Upper lobe of left lung (tissue), 4 donors: ENCODE measurements at regions not wholly inside any gene's neighbourhood (a gene's known extent, or its start where the extent isn't known, plus 50 kb on each side); places are given as distances from the start of the nearest gene placed in this dataset.

Experiments used
- POLR2A ChIP-seq, 4 donors: fragments of 450-650 bp; IDR thresholded peaks; one replicate each; pipeline ENCODE4 v1.5.1; 2016 to 2017; ENCODE audit warnings: antibody characterized with exemption in 4 of 4, mild to moderate bottlenecking in 2 of 4
- POLR2AphosphoS5 ChIP-seq, 2 donors: sonication (generic); formaldehyde crosslinking; IDR thresholded peaks; one replicate each; pipeline ENCODE4 v1.5.1; 2017; ENCODE audit warnings: antibody characterized with exemption in 2 of 2

GRCh38 chr7:112876877-112877276, 86.7 kb upstream of the TMEM168 start:
- TF ChIP-seq POLR2AphosphoS5 (IDR thresholded peaks at IDR 0.05), result no peak
- no peak for TF ChIP-seq POLR2A (IDR thresholded peaks at IDR 0.05)
